ENCODE measurements at regions not wholly inside any gene's neighbourhood (a gene's known extent, or its start where the extent isn't known, plus 50 kb on each side); places are given as distances from the start of the nearest gene placed in this dataset.

- intact Hi-C loops (cut with micrococcal nuclease), result no loop called here
- Histone ChIP-seq H3K27me3 (ENCODE audit: low read length) (no peaks in the 10 kb centered on the region), H3K9me3 (ENCODE audit: low read length) (no peaks in the 10 kb centered on the region), H3K27ac (ENCODE audit: low read length) (no peak overlapping the region), H3K9me2 (replicated peaks; ENCODE audit: low read length) (no peaks in the 10 kb centered on the region), H3K79me2 (ENCODE audit: low read length) (no peaks in the 10 kb centered on the region), H3K4me2 (ENCODE audit: low read length) (no peak overlapping the region), H3F3A (ENCODE audit: low read length, unreplicated experiment) (no peaks in the 10 kb centered on the region), H4K20me1 (ENCODE audit: low read length) (no peaks in the 10 kb centered on the region), H3K4me3 (ENCODE audit: low read length) (no peak overlapping the region), H3K9ac (ENCODE audit: low read length) (no peak overlapping the region), H3K36me3 (ENCODE audit: low read depth, low read length) (no peaks in the 10 kb centered on the region), H3K4me1 (ENCODE audit: insufficient read depth, low read length) (no peaks in the 10 kb centered on the region), H2AFZ (ENCODE audit: low read length) (no peak overlapping the region)
- no peak for DNase-seq
- no TSS peak for BruUV-seq (replicated peaks)
- ChIA-PET POLR2A (ENCODE audit: unreplicated experiment) (no interaction called here), CTCF (no interaction called here)
- no peak for ATAC-seq
- TF ChIP-seq EZH2 (IDR thresholded peaks at IDR 0.05; ENCODE audit: low read length, unreplicated experiment) (no peak), EZH2phosphoT487 (IDR thresholded peaks at IDR 0.05; ENCODE audit: borderline replicate concordance, low read length) (no peak), CTCF (conservative IDR thresholded peaks at IDR 0.05; ENCODE audit: low read depth, low read length) (no peak)
Observed at GRCh38 chr13:57030671-57031070, 110.0 kb upstream of the PRR20A start.

GRCh38 chr13:57036290-57036689 lies 104.4 kb upstream of the PRR20A start:
- ATAC-seq, result no peak
- CTCF ChIA-PET, result no interaction called here

GRCh38 chr13:57044910-57045309 lies 95.8 kb upstream of the PRR20A start:
- intact Hi-C loops (cut with micrococcal nuclease), result no loop called here
- POLR2A ChIA-PET (ENCODE audit: unreplicated experiment), result no interaction called here

More at GRCh38 chr13:57036290-57036689, 104.4 kb upstream of the PRR20A start:
- no peaks in the 10 kb centered on the region for H3K36me3 ChIP-seq (ENCODE audit: low read depth, low read length)
- H3K27ac ChIP-seq (ENCODE audit: low read length), result no peak overlapping the region
- H3K4me2 ChIP-seq (ENCODE audit: low read length), result no peak overlapping the region
- no peak overlapping the region for H3K9ac ChIP-seq (ENCODE audit: low read length)
- intact Hi-C loops (cut with micrococcal nuclease), result no loop called here
- H3F3A ChIP-seq (ENCODE audit: low read length, unreplicated experiment), result no peaks in the 10 kb centered on the region
- no peak overlapping the region for H3K4me3 ChIP-seq (ENCODE audit: low read length)
- POLR2A ChIA-PET (ENCODE audit: unreplicated experiment), result no interaction called here
- no peak for TF ChIP-seq EZH2phosphoT487 (IDR thresholded peaks at IDR 0.05; ENCODE audit: borderline replicate concordance, low read length)
- TF ChIP-seq CTCF (conservative IDR thresholded peaks at IDR 0.05; ENCODE audit: low read depth, low read length), result no peak
- TF ChIP-seq EZH2 (IDR thresholded peaks at IDR 0.05; ENCODE audit: low read length, unreplicated experiment), result no peak
- no peaks in the 10 kb centered on the region for H4K20me1 ChIP-seq (ENCODE audit: low read length)
- BruUV-seq (replicated peaks), result no TSS peak
- no peak overlapping the region for H2AFZ ChIP-seq (ENCODE audit: low read length)
- H3K79me2 ChIP-seq (ENCODE audit: low read length), result no peaks in the 10 kb centered on the region
- no peaks in the 10 kb centered on the region for H3K4me1 ChIP-seq (ENCODE audit: insufficient read depth, low read length)
- H3K9me2 ChIP-seq (replicated peaks; ENCODE audit: low read length), result no peaks in the 10 kb centered on the region
- H3K27me3 ChIP-seq (ENCODE audit: low read length), result no peaks in the 10 kb centered on the region
- DNase-seq, result no peak
- no peaks in the 10 kb centered on the region for H3K9me3 ChIP-seq (ENCODE audit: low read length)

More at GRCh38 chr13:57044910-57045309, 95.8 kb upstream of the PRR20A start:
- ATAC-seq (no peak), DNase-seq (no peak)
- no peaks in the 10 kb centered on the region for H3K36me3 ChIP-seq (ENCODE audit: low read depth, low read length)
- no peaks in the 10 kb centered on the region for H3K79me2 ChIP-seq (ENCODE audit: low read length)
- H3F3A ChIP-seq (ENCODE audit: low read length, unreplicated experiment), result no peaks in the 10 kb centered on the region
- no peak overlapping the region for H3K4me3 ChIP-seq (ENCODE audit: low read length)
- CTCF ChIA-PET, result no interaction called here
- no peaks in the 10 kb centered on the region for H4K20me1 ChIP-seq (ENCODE audit: low read length)
- no TSS peak for BruUV-seq (replicated peaks)
- no peaks in the 10 kb centered on the region for H3K9me2 ChIP-seq (replicated peaks; ENCODE audit: low read length)
- H2AFZ ChIP-seq (ENCODE audit: low read length), result no peak overlapping the region
- H3K4me2 ChIP-seq (ENCODE audit: low read length), result no peak overlapping the region
- H3K9me3 ChIP-seq (ENCODE audit: low read length), result no peaks in the 10 kb centered on the region
- no peak overlapping the region for H3K27ac ChIP-seq (ENCODE audit: low read length)
- H3K27me3 ChIP-seq (ENCODE audit: low read length), result no peaks in the 10 kb centered on the region
- no peaks in the 10 kb centered on the region for H3K4me1 ChIP-seq (ENCODE audit: insufficient read depth, low read length)
- no peak for TF ChIP-seq EZH2 (IDR thresholded peaks at IDR 0.05; ENCODE audit: low read length, unreplicated experiment)
- no peak overlapping the region for H3K9ac ChIP-seq (ENCODE audit: low read length)

Measured in PC-3 (cell line).